Gastrocnemius medialis (tissue), 4 donors: ENCODE measurements at regions not wholly inside any gene's neighbourhood (a gene's known extent, or its start where the extent isn't known, plus 50 kb on each side); places are given as distances from the start of the nearest gene placed in this dataset.

Experiments used
- ATAC-seq, 2 donors: fragments of 150-250 bp; one replicate each; pipeline ENCODE4 v1.9.1; 2016
- DNase-seq, 2 donors: peaks; one replicate each; pipeline ENCODE4 v3.0.0-alpha.2; 2019
- H3K27ac ChIP-seq, 4 donors: fragments of 200-600 bp; sonication (generic); 1 replicate in 1 of 4; 2 replicates in 3 of 4; pipeline ENCODE4 v1.5.1; 2016 to 2018; ENCODE audit warnings: mild to moderate bottlenecking in 2 of 4, moderate library complexity in 1 of 4
- H3K27me3 ChIP-seq, 3 donors: fragments of 200-600 bp; sonication (generic) in 2 of 3; 1 replicate in 1 of 3; 2 replicates in 2 of 3; pipeline versions ENCODE4 v1.5.1 to v1.6.0; 2016 to 2019; ENCODE audit warnings: mild to moderate bottlenecking in 1 of 3, moderate library complexity in 1 of 3
- H3K36me3 ChIP-seq, 2 donors: fragments of 200-600 bp; sonication (generic) in 1 of 2; one replicate each; pipeline ENCODE4 v1.5.1; 2017 to 2018
- H3K4me1 ChIP-seq, 2 donors: fragments of 200-600 bp; sonication (generic) in 1 of 2; one replicate each; pipeline ENCODE4 v1.5.1; 2016 to 2017; ENCODE audit warnings: mild to moderate bottlenecking in 2 of 2
- H3K4me3 ChIP-seq, 4 donors: fragments of 200-600 bp; sonication (generic) in 3 of 4; 1 replicate in 1 of 4; 2 replicates in 3 of 4; pipeline ENCODE4 v1.5.1; 2016 to 2019; ENCODE audit warnings: mild to moderate bottlenecking in 2 of 4
- H3K9me3 ChIP-seq, 3 donors: fragments of 200-600 bp; sonication (generic) in 2 of 3; 1 replicate in 1 of 3; 2 replicates in 2 of 3; pipeline ENCODE4 v1.5.1; 2016 to 2019
- CTCF ChIP-seq, 5 experiments: fragments of 450-650 bp in 3 of 5; fragments of 200-600 bp in 2 of 5; sonication (generic) in 2 of 5; IDR thresholded peaks in 4 of 5; conservative IDR thresholded peaks in 1 of 5; 1 replicate in 4 of 5; 2 replicates in 1 of 5; pipeline ENCODE4 v1.5.1; 2016 to 2019; ENCODE audit warnings: antibody characterized with exemption in 5 of 5, mild to moderate bottlenecking in 3 of 5, moderate library complexity in 3 of 5
- POLR2A ChIP-seq, 2 donors: fragments of 450-650 bp; IDR thresholded peaks; one replicate each; pipeline ENCODE4 v1.6.1; 2017; ENCODE audit warnings: antibody characterized with exemption in 2 of 2, mild to moderate bottlenecking in 2 of 2, moderate library complexity in 2 of 2
- in situ Hi-C, 4 donors: fragments of 200-750 bp; cut with MboI; loops; one replicate each; pipeline versions ENCODE4 v1.15.0 to v1.8.0; 2017; ENCODE audit warnings: low sequenced_read_pairs in 4 of 4
- intact Hi-C: fragments of 100-400 bp; cut with DNase I; formaldehyde crosslinking; loops from one replicate; pipeline ENCODE4 v1.15.1; 2023; ENCODE audit warnings: low total_unique reads

DNA sequence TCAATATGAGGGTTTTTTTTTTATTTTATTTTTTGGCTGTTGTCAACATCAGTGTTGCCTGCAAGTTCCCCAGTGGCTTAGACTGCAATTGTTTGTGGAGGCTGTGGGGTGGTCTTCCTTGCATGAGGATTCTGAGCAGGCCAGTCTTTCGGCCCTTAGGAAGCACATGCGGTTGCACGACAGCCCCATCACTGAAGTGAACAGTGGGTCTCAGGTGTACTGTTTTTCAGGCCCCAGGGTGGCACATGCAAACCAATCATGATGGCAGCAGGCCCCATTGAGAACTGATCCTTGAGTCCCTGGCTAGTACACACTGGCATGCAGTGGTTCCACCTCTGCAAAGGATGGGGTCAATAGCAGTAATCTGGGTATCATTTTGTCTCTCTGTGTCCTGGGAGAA lies 768.7 kb downstream of the EPHA3 start:
- Histone ChIP-seq H3K27ac (no peak overlapping the region), H3K36me3 (no peaks in the 10 kb centered on the region), H3K4me3 (no peak overlapping the region), H3K9me3 (no peaks in the 10 kb centered on the region), H3K27me3 (no peaks in the 10 kb centered on the region), H3K4me1 (no peaks in the 10 kb centered on the region)
- in situ Hi-C loops (no loop called here), intact Hi-C loops (no loop called here)
- TF ChIP-seq POLR2A (IDR thresholded peaks at IDR 0.05) (no peak), CTCF (IDR thresholded peaks at IDR 0.05 in 4 of 5, conservative IDR thresholded peaks at IDR 0.05 in 1 of 5) (no peak)
- no peak for ATAC-seq
- no peak for DNase-seq

DNA sequence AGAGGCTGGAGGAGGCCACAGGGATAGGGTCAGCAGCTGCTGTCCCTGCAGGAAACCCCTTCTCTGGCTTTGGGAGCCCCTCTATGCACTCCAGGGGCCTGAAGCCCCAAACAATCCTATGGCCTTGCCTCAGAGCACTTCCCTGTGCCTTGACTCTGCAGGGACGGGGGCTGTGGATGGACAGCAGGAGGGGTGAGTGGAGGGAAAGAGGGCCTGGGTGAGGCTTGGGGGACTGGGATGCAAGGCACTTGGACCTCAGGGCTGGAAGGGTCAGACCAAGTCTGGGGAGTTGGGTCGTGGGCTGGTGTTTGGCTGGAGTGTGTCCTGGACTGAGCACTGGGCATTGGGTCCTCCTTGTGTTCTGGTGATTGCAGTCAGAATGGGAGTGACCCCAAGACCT lies 769.8 kb downstream of the EPHA3 start:
- no peak overlapping the region for H3K27ac ChIP-seq
- no peak for TF ChIP-seq POLR2A (IDR thresholded peaks at IDR 0.05)
- no peak for TF ChIP-seq CTCF (IDR thresholded peaks at IDR 0.05 in 4 of 5, conservative IDR thresholded peaks at IDR 0.05 in 1 of 5)
- no peaks in the 10 kb centered on the region for H3K36me3 ChIP-seq
- in situ Hi-C loops (no loop called here), intact Hi-C loops (no loop called here)
- H3K9me3 ChIP-seq, result no peaks in the 10 kb centered on the region
- DNase-seq, result no peak
- no peak for ATAC-seq
- no peaks in the 10 kb centered on the region for H3K27me3 ChIP-seq
- no peaks in the 10 kb centered on the region for H3K4me1 ChIP-seq
- H3K4me3 ChIP-seq, result no peak overlapping the region

DNA sequence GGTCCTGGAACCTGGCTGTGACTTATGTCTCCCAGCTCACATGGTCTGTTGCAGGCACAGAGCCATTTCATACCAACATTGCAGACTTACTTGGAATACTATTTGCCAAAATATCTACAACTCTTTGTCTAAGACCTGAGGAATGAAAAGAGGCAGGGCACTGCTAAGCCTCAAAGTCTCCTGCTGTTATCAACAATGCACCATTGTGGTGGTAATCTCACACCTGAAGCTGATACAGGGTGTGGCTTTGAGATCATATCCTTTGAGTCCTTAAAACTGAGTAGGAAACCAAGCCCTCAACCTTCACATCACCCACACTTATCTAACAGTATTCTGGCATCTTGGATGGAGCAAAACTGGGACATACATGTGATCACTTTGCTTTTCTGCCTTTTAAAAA lies 782.0 kb downstream of the EPHA3 start:
- Histone ChIP-seq H3K36me3 (no peaks in the 10 kb centered on the region), H3K4me1 (no peaks in the 10 kb centered on the region), H3K27ac (no peak overlapping the region), H3K4me3 (no peak overlapping the region), H3K9me3 (no peaks in the 10 kb centered on the region), H3K27me3 (no peaks in the 10 kb centered on the region)
- TF ChIP-seq CTCF (IDR thresholded peaks at IDR 0.05 in 4 of 5, conservative IDR thresholded peaks at IDR 0.05 in 1 of 5), result no peak
- no peak for TF ChIP-seq POLR2A (IDR thresholded peaks at IDR 0.05)
- intact Hi-C loops, result no loop called here
- DNase-seq, result no peak
- in situ Hi-C loops, result no loop called here
- no peak for ATAC-seq

DNA sequence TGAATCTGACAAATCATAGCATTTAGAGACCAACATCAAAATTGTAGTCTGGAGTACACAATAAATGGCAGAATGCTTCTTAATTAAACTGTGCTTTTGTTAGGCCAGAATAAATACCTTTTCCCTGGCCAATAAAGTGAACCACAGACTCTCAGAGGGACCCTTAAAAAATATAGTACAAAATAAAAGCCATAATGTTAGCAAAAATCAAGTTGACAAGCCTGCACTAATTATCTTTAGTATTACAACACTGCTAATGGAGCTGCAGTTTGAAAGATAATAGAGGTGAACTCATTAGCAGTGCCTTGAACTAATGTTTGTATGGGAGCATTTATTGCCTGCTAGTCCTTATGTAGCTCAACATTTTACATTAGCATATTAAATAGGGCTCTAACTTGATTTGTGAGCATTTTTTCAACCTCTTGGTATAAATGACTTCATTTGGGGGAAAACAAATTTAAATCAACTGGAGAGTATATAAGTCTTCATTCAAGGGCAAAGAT lies 801.3 kb downstream of the EPHA3 start:
- H3K27me3 ChIP-seq, result no peaks in the 10 kb centered on the region
- TF ChIP-seq CTCF (IDR thresholded peaks at IDR 0.05 in 4 of 5, conservative IDR thresholded peaks at IDR 0.05 in 1 of 5), result no peak
- TF ChIP-seq POLR2A (IDR thresholded peaks at IDR 0.05), result no peak
- H3K9me3 ChIP-seq, result no peaks in the 10 kb centered on the region
- in situ Hi-C loops, result no loop called here
- H3K27ac ChIP-seq, result no peak overlapping the region
- no peaks in the 10 kb centered on the region for H3K36me3 ChIP-seq
- no peak overlapping the region for H3K4me3 ChIP-seq
- ATAC-seq (no peak), DNase-seq (no peak)
- no peaks in the 10 kb centered on the region for H3K4me1 ChIP-seq
- intact Hi-C loops, result no loop called here

- no peak for ATAC-seq
- H3K4me3 ChIP-seq, result no peak overlapping the region
Observed at GRCh38 chr3:89912031-89912430, 804.6 kb downstream of the EPHA3 start.

More at GRCh38 chr3:89912031-89912430, 804.6 kb downstream of the EPHA3 start:
- no peaks in the 10 kb centered on the region for H3K27me3 ChIP-seq
- intact Hi-C loops (no loop called here), in situ Hi-C loops (no loop called here)
- no peak for DNase-seq
- no peaks in the 10 kb centered on the region for H3K9me3 ChIP-seq
- no peaks in the 10 kb centered on the region for H3K36me3 ChIP-seq
- H3K27ac ChIP-seq, result no peak overlapping the region
- TF ChIP-seq CTCF (IDR thresholded peaks at IDR 0.05 in 4 of 5, conservative IDR thresholded peaks at IDR 0.05 in 1 of 5), result no peak
- no peak for TF ChIP-seq POLR2A (IDR thresholded peaks at IDR 0.05)
- no peaks in the 10 kb centered on the region for H3K4me1 ChIP-seq
